ENCODE measurements at regions not wholly inside any gene's neighbourhood (a gene's known extent, or its start where the extent isn't known, plus 50 kb on each side); places are given as distances from the start of the nearest gene placed in this dataset.

DNA sequence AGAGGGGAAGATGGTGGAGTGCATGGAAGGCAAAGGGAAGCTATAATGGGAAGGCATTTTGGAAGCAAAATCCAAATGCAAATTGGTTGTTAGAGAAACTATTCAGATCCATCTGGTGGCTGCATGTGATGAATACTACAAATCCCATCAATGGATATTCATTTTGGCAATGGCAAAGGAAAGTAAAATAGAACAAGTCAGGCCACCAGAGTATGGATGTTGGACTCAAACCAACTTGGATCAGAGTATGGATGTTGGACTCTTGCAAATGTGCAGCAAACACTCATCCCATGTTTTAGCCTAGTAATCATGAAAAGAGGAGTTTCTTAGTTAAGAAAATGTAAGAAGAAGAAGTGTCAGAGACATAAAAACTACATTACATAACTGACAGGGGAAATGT lies 289.6 kb upstream of the DAB1 start:
- TF ChIP-seq, protein P1, sequence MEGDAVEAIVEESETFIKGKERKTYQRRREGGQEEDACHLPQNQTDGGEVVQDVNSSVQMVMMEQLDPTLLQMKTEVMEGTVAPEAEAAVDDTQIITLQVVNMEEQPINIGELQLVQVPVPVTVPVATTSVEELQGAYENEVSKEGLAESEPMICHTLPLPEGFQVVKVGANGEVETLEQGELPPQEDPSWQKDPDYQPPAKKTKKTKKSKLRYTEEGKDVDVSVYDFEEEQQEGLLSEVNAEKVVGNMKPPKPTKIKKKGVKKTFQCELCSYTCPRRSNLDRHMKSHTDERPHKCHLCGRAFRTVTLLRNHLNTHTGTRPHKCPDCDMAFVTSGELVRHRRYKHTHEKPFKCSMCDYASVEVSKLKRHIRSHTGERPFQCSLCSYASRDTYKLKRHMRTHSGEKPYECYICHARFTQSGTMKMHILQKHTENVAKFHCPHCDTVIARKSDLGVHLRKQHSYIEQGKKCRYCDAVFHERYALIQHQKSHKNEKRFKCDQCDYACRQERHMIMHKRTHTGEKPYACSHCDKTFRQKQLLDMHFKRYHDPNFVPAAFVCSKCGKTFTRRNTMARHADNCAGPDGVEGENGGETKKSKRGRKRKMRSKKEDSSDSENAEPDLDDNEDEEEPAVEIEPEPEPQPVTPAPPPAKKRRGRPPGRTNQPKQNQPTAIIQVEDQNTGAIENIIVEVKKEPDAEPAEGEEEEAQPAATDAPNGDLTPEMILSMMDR (IDR thresholded peaks at IDR 0.05) = no peak
- no peak for TF ChIP-seq EZH2 (IDR thresholded peaks at IDR 0.05; ENCODE audit: borderline replicate concordance, insufficient read depth, low read depth, low read length, poor library complexity, severe bottlenecking)
